ENCODE measurements at regions not wholly inside any gene's neighbourhood (a gene's known extent, or its start where the extent isn't known, plus 50 kb on each side); places are given as distances from the start of the nearest gene placed in this dataset.

- TF ChIP-seq CTCF (optimal IDR thresholded peaks at IDR 0.05 in 1 of 3, IDR thresholded peaks at IDR 0.05 in 1 of 3, conservative IDR thresholded peaks at IDR 0.05 in 1 of 3; ENCODE audit: extremely low read depth in 1 of 3, insufficient read depth in 2 of 3, low read length in 3 of 3) (no peak), EZH2 (IDR thresholded peaks at IDR 0.05; ENCODE audit: low read length) (no peak)
Observed at GRCh38 chr3:157838457-157838856, 267.8 kb downstream of the SHOX2 start.
